Activated T-cell treated with anti-CD3 and anti-CD28 coated beads, Interleukin-2, amount 50 U/mL, for 4 hours (primary cell): ENCODE measurements at regions not wholly inside any gene's neighbourhood (a gene's known extent, or its start where the extent isn't known, plus 50 kb on each side); places are given as distances from the start of the nearest gene placed in this dataset.
"Not testable (repeated sequence)": the region's sequence is repeated elsewhere in the genome, so short reads cannot be mapped to it uniquely, and the experiment has no call there.

Source experiments
- ATAC-seq, 2 donors: fragments of 200-7000 bp; cut with Tn5 transposase; one replicate each; pipeline ENCODE4 v1.10.0; 2021
- DNase-seq: peaks from one replicate; pipeline ENCODE4 v3.0.0-alpha.2; 2020
- H3K27me3 Mint-ChIP-seq: one replicate; pipeline ENCODE4 v1.8.0; 2021; ENCODE audit warnings: low read depth, mixed read lengths
- H3K36me3 Mint-ChIP-seq: one replicate; pipeline ENCODE4 v1.8.0; 2022; ENCODE audit warnings: mixed read lengths; ENCODE audit not compliant: insufficient read depth
- H3K4me1 Mint-ChIP-seq: one replicate; pipeline ENCODE4 v1.8.0; 2021; ENCODE audit warnings: low read depth, mixed read lengths
- H3K4me3 Mint-ChIP-seq: one replicate; pipeline ENCODE4 v1.8.0; 2021; ENCODE audit warnings: mild to moderate bottlenecking, moderate library complexity, mixed read lengths
- H3K9me3 Mint-ChIP-seq: one replicate; pipeline ENCODE4 v1.8.0; 2021; ENCODE audit warnings: mixed read lengths

DNA sequence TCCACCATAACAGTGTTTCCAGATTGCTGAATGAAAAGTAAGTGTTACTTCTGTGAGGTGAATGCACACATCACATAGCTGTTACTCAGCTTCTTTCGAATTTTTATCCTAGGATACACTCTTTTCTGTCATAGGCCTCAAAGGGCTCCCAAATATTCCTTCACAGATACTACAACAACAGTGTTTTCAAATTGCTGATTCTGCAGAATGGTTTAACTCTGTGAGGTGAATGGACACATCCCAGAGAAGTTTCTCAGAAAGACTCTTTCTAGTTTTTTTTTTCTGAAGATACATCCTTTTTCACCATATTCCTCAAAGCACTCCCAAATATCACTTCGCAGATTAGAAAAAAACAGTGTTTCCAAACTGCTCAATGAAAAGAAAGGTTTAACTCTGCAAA, 221.1 kb downstream of the OR4A5 start:
- Mint-ChIP-seq H3K9me3 (peaks cover 45% of the 10 kb centered on the region), H3K4me3 (no peak overlapping the region), H3K4me1 (no peaks in the 10 kb centered on the region), H3K36me3 (no peaks in the 10 kb centered on the region), H3K27me3 (no peaks in the 10 kb centered on the region)
- DNase-seq (no peak), ATAC-seq (no peak)

- peaks cover 52% of the 10 kb centered on the region for H3K9me3 Mint-ChIP-seq
- no peaks in the 10 kb centered on the region for H3K36me3 Mint-ChIP-seq
- ATAC-seq (no peak), DNase-seq (no peak)
- no peak overlapping the region for H3K4me3 Mint-ChIP-seq
- H3K4me1 Mint-ChIP-seq: no peaks in the 10 kb centered on the region
- H3K27me3 Mint-ChIP-seq: no peaks in the 10 kb centered on the region
Measured at GRCh38 chr11:54930930-54931329, 224.3 kb downstream of the OR4A5 start.

GRCh38 chr11:54944211-54944610, 237.6 kb downstream of the OR4A5 start:
- Mint-ChIP-seq H3K4me1 (no peaks in the 10 kb centered on the region), H3K36me3 (no peaks in the 10 kb centered on the region), H3K27me3 (no peaks in the 10 kb centered on the region), H3K4me3 (no peak overlapping the region), H3K9me3 (peaks cover 15% of the 10 kb centered on the region)
- no peak for DNase-seq
- ATAC-seq: no peak

DNA sequence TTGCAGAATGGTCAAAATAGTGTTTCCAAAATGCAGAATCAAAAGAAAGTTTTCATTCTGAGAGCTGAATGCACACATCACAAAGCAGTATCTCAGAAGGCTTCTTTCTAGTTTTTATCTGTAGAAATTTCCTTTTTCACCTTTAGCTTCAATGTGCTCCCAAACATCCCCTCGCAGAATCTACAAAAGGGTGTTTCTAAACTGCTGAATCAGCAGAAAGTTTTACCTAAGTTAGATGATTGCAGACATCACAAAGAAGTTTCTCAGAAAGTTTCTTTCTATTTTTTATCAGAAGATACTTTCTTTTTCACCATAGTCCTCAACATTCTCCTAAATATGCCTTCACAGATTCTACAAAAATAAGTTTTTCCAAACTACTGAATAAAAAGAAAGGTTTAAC, 239.8 kb downstream of the OR4A5 start:
- H3K27me3 Mint-ChIP-seq: no peaks in the 10 kb centered on the region
- DNase-seq: no peak
- ATAC-seq: no peak
- no peak overlapping the region for H3K4me3 Mint-ChIP-seq
- peaks cover 21% of the 10 kb centered on the region for H3K9me3 Mint-ChIP-seq
- H3K36me3 Mint-ChIP-seq: no peaks in the 10 kb centered on the region
- H3K4me1 Mint-ChIP-seq: no peaks in the 10 kb centered on the region

GRCh38 chr11:54947175-54947574, 240.5 kb downstream of the OR4A5 start:
- peaks cover 21% of the 10 kb centered on the region for H3K9me3 Mint-ChIP-seq
- not testable (repeated sequence) for H3K36me3 Mint-ChIP-seq, H3K4me3 Mint-ChIP-seq, H3K4me1 Mint-ChIP-seq, H3K27me3 Mint-ChIP-seq, DNase-seq, ATAC-seq

GRCh38 chr11:54979375-54979774, 272.7 kb downstream of the OR4A5 start:
- DNase-seq (no peak), ATAC-seq (no peak)
- no peak overlapping the region for H3K4me3 Mint-ChIP-seq
- H3K27me3 Mint-ChIP-seq: no peaks in the 10 kb centered on the region
- H3K4me1 Mint-ChIP-seq: no peaks in the 10 kb centered on the region
- H3K36me3 Mint-ChIP-seq: peaks cover 1% of the 10 kb centered on the region
- peaks cover 37% of the 10 kb centered on the region for H3K9me3 Mint-ChIP-seq

GRCh38 chr11:54985731-54986130, 276.2 kb upstream of the TRIM48 start:
- no peaks in the 10 kb centered on the region for H3K4me1 Mint-ChIP-seq
- DNase-seq: no peak
- no peaks in the 10 kb centered on the region for H3K27me3 Mint-ChIP-seq
- peaks cover 1% of the 10 kb centered on the region for H3K36me3 Mint-ChIP-seq
- peaks cover 41% of the 10 kb centered on the region for H3K9me3 Mint-ChIP-seq
- H3K4me3 Mint-ChIP-seq: no peak overlapping the region
- ATAC-seq: no peak

DNA sequence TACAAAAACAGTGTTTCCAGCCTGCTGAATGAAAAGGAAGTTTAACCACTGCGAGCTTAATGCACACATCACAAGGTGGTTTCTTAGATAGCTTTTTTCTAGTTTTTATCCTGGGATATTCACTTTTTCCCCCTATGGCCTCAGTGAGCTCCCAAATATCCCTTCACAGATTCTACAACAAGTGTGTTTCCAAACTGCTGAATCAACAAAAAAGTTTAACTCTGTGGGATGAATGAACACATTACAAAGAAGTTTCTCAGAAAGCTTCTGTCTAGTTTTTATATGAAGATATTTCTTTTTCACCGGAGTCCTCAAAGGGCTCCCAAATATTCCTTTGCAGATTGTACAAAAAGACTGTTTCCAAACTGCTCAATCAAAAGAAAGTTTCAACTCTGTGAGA, 233.1 kb upstream of the TRIM48 start:
- not testable (repeated sequence) for DNase-seq, H3K36me3 Mint-ChIP-seq, H3K27me3 Mint-ChIP-seq, ATAC-seq, H3K4me3 Mint-ChIP-seq, H3K4me1 Mint-ChIP-seq
- peaks cover 23% of the 10 kb centered on the region for H3K9me3 Mint-ChIP-seq

GRCh38 chr11:55054723-55055122, 207.2 kb upstream of the TRIM48 start:
- no peaks in the 10 kb centered on the region for H3K36me3 Mint-ChIP-seq
- peaks cover 33% of the 10 kb centered on the region for H3K9me3 Mint-ChIP-seq

DNA sequence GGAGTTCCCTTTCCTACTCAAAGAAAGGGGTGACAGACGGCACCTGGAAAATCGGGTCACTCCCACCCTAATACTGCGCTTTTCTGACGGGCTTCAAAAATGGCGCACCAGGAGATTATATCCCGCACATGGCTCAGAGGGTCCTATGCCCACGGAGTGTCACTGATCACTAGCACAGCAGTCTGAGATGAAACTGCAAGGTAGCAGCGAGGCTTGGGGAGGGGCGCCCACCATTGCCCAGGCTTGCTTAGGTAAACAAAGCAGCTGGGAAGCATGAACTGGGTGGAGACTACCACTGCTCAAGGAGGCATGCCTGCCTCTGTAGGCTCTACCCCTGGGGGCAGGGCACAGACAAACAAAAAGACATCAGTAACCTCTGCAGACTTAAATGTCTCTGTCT, 177.4 kb upstream of the TRIM48 start:
- not testable (repeated sequence) for DNase-seq, H3K27me3 Mint-ChIP-seq, ATAC-seq, H3K4me3 Mint-ChIP-seq, H3K36me3 Mint-ChIP-seq, H3K4me1 Mint-ChIP-seq
- peaks cover 30% of the 10 kb centered on the region for H3K9me3 Mint-ChIP-seq

More at GRCh38 chr11:55054723-55055122, 207.2 kb upstream of the TRIM48 start:
- Mint-ChIP-seq H3K27me3 (no peaks in the 10 kb centered on the region), H3K4me3 (no peak overlapping the region), H3K4me1 (no peaks in the 10 kb centered on the region)
- ATAC-seq (no peak), DNase-seq (no peak)

GRCh38 chr11:55106391-55106790, 155.6 kb upstream of the TRIM48 start:
- DNase-seq (no peak), ATAC-seq (no peak)
- no peak overlapping the region for H3K4me3 Mint-ChIP-seq
- no peaks in the 10 kb centered on the region for H3K4me1 Mint-ChIP-seq
- H3K27me3 Mint-ChIP-seq: no peaks in the 10 kb centered on the region
- H3K9me3 Mint-ChIP-seq: peaks cover 22% of the 10 kb centered on the region
- H3K36me3 Mint-ChIP-seq: no peaks in the 10 kb centered on the region
